ENCODE measurements at regions not wholly inside any gene's neighbourhood (a gene's known extent, or its start where the extent isn't known, plus 50 kb on each side); places are given as distances from the start of the nearest gene placed in this dataset.

- Histone ChIP-seq H4K20me1 (ENCODE audit: insufficient read depth, low read length) (no peaks in the 10 kb centered on the region), H2AFZ (ENCODE audit: low read length) (no peak overlapping the region), H3K4me3 (ENCODE audit: low read depth, low read length, poor library complexity, severe bottlenecking) (no peak overlapping the region), H3K9me3 (ENCODE audit: low read length) (no peaks in the 10 kb centered on the region), H3K27me3 (ENCODE audit: insufficient read depth, low read length) (no peaks in the 10 kb centered on the region), H3K27ac (ENCODE audit: low read depth, low read length, poor library complexity, severe bottlenecking) (no peak overlapping the region), H3K36me3 (ENCODE audit: insufficient read depth, low read length) (no peaks in the 10 kb centered on the region), H3K9ac (ENCODE audit: low read length) (no peak overlapping the region), H3K79me2 (ENCODE audit: insufficient read depth, low read length) (no peaks in the 10 kb centered on the region), H3K4me2 (ENCODE audit: low read length) (no peak overlapping the region), H3K9me2 (ENCODE audit: low read depth, low read length) (no peaks in the 10 kb centered on the region), H3F3A (ENCODE audit: insufficient read depth, low read length) (no peaks in the 10 kb centered on the region), H3K4me1 (ENCODE audit: insufficient read depth, low read length, severe bottlenecking) (no peaks in the 10 kb centered on the region)
- TF ChIP-seq CTCF (IDR thresholded peaks at IDR 0.05; ENCODE audit: low read length) (no peak), EZH2 (IDR thresholded peaks at IDR 0.05; ENCODE audit: borderline replicate concordance, low read length) (no peak)
Measured at GRCh38 chr6:167550941-167551627, 226.2 kb downstream of the TTLL2 start.

DNA sequence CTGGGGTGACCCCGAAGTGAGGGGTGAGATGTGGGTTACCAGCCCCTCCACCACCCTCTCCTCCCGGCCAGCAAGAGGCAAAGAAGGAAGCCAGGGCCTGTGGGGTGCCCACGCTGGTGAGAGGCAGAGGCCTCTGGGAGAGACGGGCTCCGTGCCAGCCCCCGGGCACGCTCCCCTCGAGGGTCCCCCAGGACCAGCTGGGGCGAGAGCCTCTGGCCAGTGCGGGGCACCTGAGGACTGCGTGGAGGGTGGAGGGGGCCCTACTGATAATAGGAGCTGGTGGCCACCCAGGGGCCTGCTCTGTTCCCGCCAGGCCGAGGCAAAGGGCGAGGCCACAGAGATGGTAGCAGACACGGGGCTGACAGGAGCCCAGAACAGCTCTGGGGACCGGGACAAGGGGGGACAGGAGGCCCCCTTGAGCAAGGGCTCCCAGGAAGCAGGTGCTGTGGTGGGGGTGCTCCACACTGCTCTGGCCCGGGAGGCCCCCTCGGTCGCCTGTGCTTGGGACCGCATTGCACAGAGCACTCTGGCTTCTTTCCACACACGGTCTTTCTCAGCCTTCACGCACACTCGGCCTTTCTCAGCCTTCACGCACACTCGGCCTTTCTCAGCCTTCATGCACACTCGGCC lies 226.9 kb downstream of the TTLL2 start:
- no peak overlapping the region for H3K4me3 ChIP-seq (ENCODE audit: low read depth, low read length, poor library complexity, severe bottlenecking)

GRCh38 chr6:167552258-167552630 lies 227.4 kb downstream of the TTLL2 start:
- H3K9me2 ChIP-seq (ENCODE audit: low read depth, low read length) = no peaks in the 10 kb centered on the region
- no peaks in the 10 kb centered on the region for H3K79me2 ChIP-seq (ENCODE audit: insufficient read depth, low read length)
- no peak overlapping the region for H3K9ac ChIP-seq (ENCODE audit: low read length)
- H4K20me1 ChIP-seq (ENCODE audit: insufficient read depth, low read length) = no peaks in the 10 kb centered on the region
- H2AFZ ChIP-seq (ENCODE audit: low read length) = no peak overlapping the region
- H3K27me3 ChIP-seq (ENCODE audit: insufficient read depth, low read length) = no peaks in the 10 kb centered on the region
- H3K4me1 ChIP-seq (ENCODE audit: insufficient read depth, low read length, severe bottlenecking) = no peaks in the 10 kb centered on the region
- H3K9me3 ChIP-seq (ENCODE audit: low read length) = no peaks in the 10 kb centered on the region
- no peak for TF ChIP-seq EZH2 (IDR thresholded peaks at IDR 0.05; ENCODE audit: borderline replicate concordance, low read length)
- no peak for TF ChIP-seq CTCF (IDR thresholded peaks at IDR 0.05; ENCODE audit: low read length)
- H3K27ac ChIP-seq (ENCODE audit: low read depth, low read length, poor library complexity, severe bottlenecking) = no peak overlapping the region
- H3K4me2 ChIP-seq (ENCODE audit: low read length) = no peak overlapping the region
- H3K36me3 ChIP-seq (ENCODE audit: insufficient read depth, low read length) = no peaks in the 10 kb centered on the region
- no peak overlapping the region for H3K4me3 ChIP-seq (ENCODE audit: low read depth, low read length, poor library complexity, severe bottlenecking)
- H3F3A ChIP-seq (ENCODE audit: insufficient read depth, low read length) = no peaks in the 10 kb centered on the region

More for the DNA sequence above, 226.9 kb downstream of the TTLL2 start:
- H3K27ac ChIP-seq (ENCODE audit: low read depth, low read length, poor library complexity, severe bottlenecking) = no peak overlapping the region
- no peaks in the 10 kb centered on the region for H3K27me3 ChIP-seq (ENCODE audit: insufficient read depth, low read length)
- no peak overlapping the region for H3K4me2 ChIP-seq (ENCODE audit: low read length)
- no peaks in the 10 kb centered on the region for H3F3A ChIP-seq (ENCODE audit: insufficient read depth, low read length)
- H3K9ac ChIP-seq (ENCODE audit: low read length) = no peak overlapping the region
- no peak overlapping the region for H2AFZ ChIP-seq (ENCODE audit: low read length)
- no peaks in the 10 kb centered on the region for H3K79me2 ChIP-seq (ENCODE audit: insufficient read depth, low read length)
- H3K36me3 ChIP-seq (ENCODE audit: insufficient read depth, low read length) = no peaks in the 10 kb centered on the region
- TF ChIP-seq CTCF (IDR thresholded peaks at IDR 0.05; ENCODE audit: low read length) (no peak), EZH2 (IDR thresholded peaks at IDR 0.05; ENCODE audit: borderline replicate concordance, low read length) (no peak)
- no peaks in the 10 kb centered on the region for H3K9me2 ChIP-seq (ENCODE audit: low read depth, low read length)
- H3K4me1 ChIP-seq (ENCODE audit: insufficient read depth, low read length, severe bottlenecking) = no peaks in the 10 kb centered on the region
- no peaks in the 10 kb centered on the region for H4K20me1 ChIP-seq (ENCODE audit: insufficient read depth, low read length)
- H3K9me3 ChIP-seq (ENCODE audit: low read length) = no peaks in the 10 kb centered on the region

Data from OCI-LY1 (cell line).